RWPE1 (cell line): ENCODE measurements at regions not wholly inside any gene's neighbourhood (a gene's known extent, or its start where the extent isn't known, plus 50 kb on each side); places are given as distances from the start of the nearest gene placed in this dataset.

Experiments
- CTCF ChIA-PET: fragments of 350-600 bp; sonication (Branson Sonifier 250); formaldehyde crosslinking; extraction: SDS; loops from one replicate; lab custom pipeline; 2021; lab: Yijun Ruan, JAX
- POLR2A ChIA-PET: fragments of 400-600 bp; formaldehyde crosslinking; extraction: SDS; loops from one replicate; lab custom pipeline; 2020; ENCODE audit warnings: antibody characterized with exemption; ENCODE audit not compliant: low non-redundant PET; lab: Yijun Ruan, JAX
- DNase-seq: peaks from one replicate; pipeline ENCODE4 v3.0.0; 2012; ENCODE audit warnings: low spot score
- H3K27ac ChIP-seq: fragments of 450-650 bp; 2 replicates; pipeline ENCODE4 v1.5.1; 2017
- CTCF ChIP-seq: fragments of 450-650 bp; conservative IDR thresholded peaks from 2 replicates; pipeline ENCODE4 v1.5.1; 2017; ENCODE audit warnings: low read depth, mild to moderate bottlenecking

GRCh38 chr22:48096411-48096810 is 1334.0 kb downstream of the TBC1D22A start:
- DNase-seq, result no peak
- ChIA-PET POLR2A (no interaction called here), CTCF (no interaction called here)
- no peak for TF ChIP-seq CTCF
- no peak overlapping the region for H3K27ac ChIP-seq

GRCh38 chr22:48093981-48094380 is 1331.5 kb downstream of the TBC1D22A start:
- CTCF ChIA-PET, result no interaction called here
- no peak for DNase-seq
- H3K27ac ChIP-seq, result no peak overlapping the region
- POLR2A ChIA-PET, result no interaction called here
- no peak for TF ChIP-seq CTCF

- POLR2A ChIA-PET, result no interaction called here
- TF ChIP-seq CTCF, result no peak
- CTCF ChIA-PET, result no interaction called here
- no peak overlapping the region for H3K27ac ChIP-seq
- no peak for DNase-seq
These were observed 1330.4 kb downstream of the TBC1D22A start for GRCh38 chr22:48092866-48093265.

GRCh38 chr22:48091656-48092223 is 1329.3 kb downstream of the TBC1D22A start:
- CTCF ChIA-PET, result no interaction called here
- POLR2A ChIA-PET, result no interaction called here
- TF ChIP-seq CTCF, result no peak
- DNase-seq, result no peak
- no peak overlapping the region for H3K27ac ChIP-seq

- POLR2A ChIA-PET, result no interaction called here
- DNase-seq, result no peak
- no peak for TF ChIP-seq CTCF
- no peak overlapping the region for H3K27ac ChIP-seq
- CTCF ChIA-PET, result no interaction called here
These were observed 1328.7 kb downstream of the TBC1D22A start for GRCh38 chr22:48091060-48091650.

GRCh38 chr22:48090332-48090672 is 1327.9 kb downstream of the TBC1D22A start:
- POLR2A ChIA-PET, result no interaction called here
- no peak for DNase-seq
- H3K27ac ChIP-seq, result no peak overlapping the region
- TF ChIP-seq CTCF, result no peak
- CTCF ChIA-PET, result no interaction called here
